ENCODE measurements at regions not wholly inside any gene's neighbourhood (a gene's known extent, or its start where the extent isn't known, plus 50 kb on each side); places are given as distances from the start of the nearest gene placed in this dataset.

- DNase-seq = no peak
These were observed 210.0 kb upstream of the DAB1 start for GRCh38 chr1:57633881-57634280.

- DNase-seq = no peak
These were observed 209.2 kb upstream of the DAB1 start for GRCh38 chr1:57633056-57633455.

GRCh38 chr1:57632401-57632800 lies 208.5 kb upstream of the DAB1 start:
- no peak for DNase-seq

GRCh38 chr1:57627612-57628011 lies 203.8 kb upstream of the DAB1 start:
- DNase-seq = no peak

GRCh38 chr1:57623791-57624538 lies 200.1 kb upstream of the DAB1 start:
- DNase-seq = no peak

- peak; percentile 41 for DNase-seq
These were observed 199.4 kb upstream of the DAB1 start for GRCh38 chr1:57623039-57623790.

- DNase-seq = no peak
These were observed 197.9 kb upstream of the DAB1 start for GRCh38 chr1:57621776-57622175.

GRCh38 chr1:57620605-57621004 lies 196.7 kb upstream of the DAB1 start:
- peak; percentile 24 for DNase-seq

GRCh38 chr1:57616921-57617320 lies 193.1 kb upstream of the DAB1 start:
- DNase-seq = no peak

- no peak for DNase-seq
These were observed 192.1 kb upstream of the DAB1 start for GRCh38 chr1:57615956-57616355.

- DNase-seq = no peak
These were observed 189.0 kb upstream of the DAB1 start for GRCh38 chr1:57612833-57613232.

GRCh38 chr1:57605933-57606332 lies 182.1 kb upstream of the DAB1 start:
- no peak for DNase-seq

- no peak for DNase-seq
These were observed 179.8 kb upstream of the DAB1 start for GRCh38 chr1:57603696-57604095.

- DNase-seq = no peak
These were observed 176.6 kb upstream of the DAB1 start for GRCh38 chr1:57600424-57600823.

- DNase-seq = peak; percentile 80
These were observed 175.6 kb upstream of the DAB1 start for GRCh38 chr1:57599236-57599994.

- no peak for DNase-seq
These were observed 173.2 kb upstream of the DAB1 start for GRCh38 chr1:57597036-57597435.

- DNase-seq = no peak
These were observed 170.1 kb upstream of the DAB1 start for GRCh38 chr1:57594002-57594401.

- no peak for DNase-seq
These were observed 168.0 kb upstream of the DAB1 start for GRCh38 chr1:57591842-57592241.

- no peak for DNase-seq
These were observed 167.1 kb upstream of the DAB1 start for GRCh38 chr1:57590978-57591377.

GRCh38 chr1:57586842-57587241 lies 163.0 kb upstream of the DAB1 start:
- no peak for DNase-seq

GRCh38 chr1:57578680-57579079 lies 154.8 kb upstream of the DAB1 start:
- DNase-seq = no peak

GRCh38 chr1:57578099-57578498 lies 154.2 kb upstream of the DAB1 start:
- no peak for DNase-seq

- no peak for DNase-seq
These were observed 152.9 kb upstream of the DAB1 start for GRCh38 chr1:57576756-57577155.
